ENCODE measurements at regions not wholly inside any gene's neighbourhood (a gene's known extent, or its start where the extent isn't known, plus 50 kb on each side); places are given as distances from the start of the nearest gene placed in this dataset.

- no TSS peak for BruUV-seq (replicated peaks)
- no peak overlapping the region for H3K4ac ChIP-seq (ENCODE audit: low read depth, low read length)
- no peaks in the 10 kb centered on the region for H3K9me1 ChIP-seq (ENCODE audit: insufficient read depth, low read length)
- DNase-seq (peak; percentile 10), ATAC-seq (ENCODE audit: low read depth) (no peak)
- CTCF ChIA-PET, result no interaction called here
- H4K91ac ChIP-seq (ENCODE audit: insufficient read depth, low read depth, low read length), result no peak overlapping the region
- no peak overlapping the region for H2BK5ac ChIP-seq (ENCODE audit: low read depth, low read length, poor library complexity, severe bottlenecking)
- H4K8ac ChIP-seq (ENCODE audit: low read depth in 2 of 2, low read length in 2 of 2), result no peak overlapping the region
- H2BK120ac ChIP-seq (ENCODE audit: low read depth, low read length), result no peak overlapping the region
- 78% methylated on average over 6 of the region's 21 CpGs; no CpG with 5 or more reads in 1 of the 2 experiments for WGBS, 2 experiments (ENCODE audit: extremely low coverage in 2 of 2, insufficient read length in 1 of 2)
- H3K18ac ChIP-seq (ENCODE audit: low read depth, low read length), result no peak overlapping the region
- H2AK9ac ChIP-seq (replicated peaks; ENCODE audit: low read depth, low read length, poor library complexity), result no peak overlapping the region
- no peak overlapping the region for H2BK15ac ChIP-seq (ENCODE audit: low read depth, low read length)
- H2AFZ ChIP-seq (replicated peaks; ENCODE audit: low read length, poor library complexity), result no peak overlapping the region
- no peak for TF ChIP-seq RFX5 (IDR thresholded peaks at IDR 0.05; ENCODE audit: low read depth, low read length)
- no peak for TF ChIP-seq RAD21 (IDR thresholded peaks at IDR 0.05; ENCODE audit: low read length)
- no peak for TF ChIP-seq MXI1 (IDR thresholded peaks at IDR 0.05; ENCODE audit: borderline replicate concordance, low read depth, low read length)
- TF ChIP-seq ELK1 (IDR thresholded peaks at IDR 0.05; ENCODE audit: borderline replicate concordance, low read depth, low read length), result no peak
- TF ChIP-seq SMC3 (IDR thresholded peaks at IDR 0.05; ENCODE audit: low read depth, low read length), result no peak
- TF ChIP-seq FOS (IDR thresholded peaks at IDR 0.05; ENCODE audit: low read depth, low read length), result no peak
- TF ChIP-seq MAFK (IDR thresholded peaks at IDR 0.05; ENCODE audit: low read depth, low read length), result no peak
- no peak for TF ChIP-seq USF2 (IDR thresholded peaks at IDR 0.05; ENCODE audit: low read depth, low read length)
- no peak overlapping the region for H3K56ac ChIP-seq (ENCODE audit: extremely low read depth, insufficient read depth, low read length)
- no peaks in the 10 kb centered on the region for H3K36me3 ChIP-seq (ENCODE audit: control insufficient read depth, insufficient read depth, low read length)
- no peak overlapping the region for H3K4me3 ChIP-seq (ENCODE audit: insufficient read depth, low read depth, low read length)
- H3K4me1 ChIP-seq (ENCODE audit: control insufficient read depth, insufficient read depth, low read length), result no peaks in the 10 kb centered on the region
- in situ Hi-C loops (cut with MboI; ENCODE audit: low sequenced_read_pairs) (no loop called here), intact Hi-C loops (cut with micrococcal nuclease) (no loop called here), dilution Hi-C loops (cut with HindIII; ENCODE audit: low sequenced_read_pairs, unreplicated experiment) (no loop called here)
- no peak overlapping the region for H3K9ac ChIP-seq (ENCODE audit: low read depth, low read length)
- no peaks in the 10 kb centered on the region for H4K20me1 ChIP-seq (ENCODE audit: insufficient read depth, low read length)
- H3K27me3 ChIP-seq (ENCODE audit: control insufficient read depth, insufficient read depth, low read length), result peaks cover 26% of the 10 kb centered on the region
- no peak overlapping the region for H3K4me2 ChIP-seq (ENCODE audit: low read depth, low read length)
- H3K23ac ChIP-seq (ENCODE audit: low read depth, low read length), result no peak overlapping the region
- no peak overlapping the region for H3K27ac ChIP-seq (ENCODE audit: insufficient read depth, low read length)
- POLR2A ChIA-PET (ENCODE audit: unreplicated experiment), result no interaction called here
- no peaks in the 10 kb centered on the region for H3K79me1 ChIP-seq (ENCODE audit: low read depth in 1 of 2, low read length in 2 of 2)
- no peak overlapping the region for H2BK20ac ChIP-seq (ENCODE audit: low read depth, low read length)
- no peak overlapping the region for H2AK5ac ChIP-seq (ENCODE audit: low read depth, low read length)
- H4K5ac ChIP-seq (ENCODE audit: low read depth, low read length), result no peak overlapping the region
- no peaks in the 10 kb centered on the region for H3K9me3 ChIP-seq (ENCODE audit: control insufficient read depth, insufficient read depth, low read length)
- H3K14ac ChIP-seq (replicated peaks; ENCODE audit: low read depth, low read length), result no peak overlapping the region
Observed at GRCh38 chr3:194987571-194988494, 283.1 kb downstream of the XXYLT1 start.

Measured in IMR-90 (cell line).